IPS-15b (cell line): ENCODE measurements at regions not wholly inside any gene's neighbourhood (a gene's known extent, or its start where the extent isn't known, plus 50 kb on each side); places are given as distances from the start of the nearest gene placed in this dataset.

ENCODE experiments used
- H3K27me3 ChIP-seq: one replicate; pipeline ENCODE4 v1.6.1; 2013; ENCODE audit warnings: low read length; ENCODE audit not compliant: control insufficient read depth, insufficient read depth
- H3K36me3 ChIP-seq: one replicate; pipeline ENCODE4 v1.6.1; 2013; ENCODE audit warnings: low read length; ENCODE audit not compliant: control insufficient read depth, insufficient read depth
- H3K4me1 ChIP-seq: one replicate; pipeline ENCODE4 v1.6.1; 2013; ENCODE audit warnings: mild to moderate bottlenecking, low read length; ENCODE audit not compliant: control insufficient read depth, insufficient read depth
- H3K4me3 ChIP-seq: one replicate; pipeline ENCODE4 v1.5.1; 2013; ENCODE audit warnings: low read depth, low read length
- H3K9ac ChIP-seq: one replicate; pipeline ENCODE4 v1.6.1; 2013; ENCODE audit warnings: low read depth, mild to moderate bottlenecking, low read length
- H3K9me3 ChIP-seq: one replicate; pipeline ENCODE4 v1.6.1; 2013; ENCODE audit warnings: mild to moderate bottlenecking, low read length; ENCODE audit not compliant: control insufficient read depth, insufficient read depth

DNA sequence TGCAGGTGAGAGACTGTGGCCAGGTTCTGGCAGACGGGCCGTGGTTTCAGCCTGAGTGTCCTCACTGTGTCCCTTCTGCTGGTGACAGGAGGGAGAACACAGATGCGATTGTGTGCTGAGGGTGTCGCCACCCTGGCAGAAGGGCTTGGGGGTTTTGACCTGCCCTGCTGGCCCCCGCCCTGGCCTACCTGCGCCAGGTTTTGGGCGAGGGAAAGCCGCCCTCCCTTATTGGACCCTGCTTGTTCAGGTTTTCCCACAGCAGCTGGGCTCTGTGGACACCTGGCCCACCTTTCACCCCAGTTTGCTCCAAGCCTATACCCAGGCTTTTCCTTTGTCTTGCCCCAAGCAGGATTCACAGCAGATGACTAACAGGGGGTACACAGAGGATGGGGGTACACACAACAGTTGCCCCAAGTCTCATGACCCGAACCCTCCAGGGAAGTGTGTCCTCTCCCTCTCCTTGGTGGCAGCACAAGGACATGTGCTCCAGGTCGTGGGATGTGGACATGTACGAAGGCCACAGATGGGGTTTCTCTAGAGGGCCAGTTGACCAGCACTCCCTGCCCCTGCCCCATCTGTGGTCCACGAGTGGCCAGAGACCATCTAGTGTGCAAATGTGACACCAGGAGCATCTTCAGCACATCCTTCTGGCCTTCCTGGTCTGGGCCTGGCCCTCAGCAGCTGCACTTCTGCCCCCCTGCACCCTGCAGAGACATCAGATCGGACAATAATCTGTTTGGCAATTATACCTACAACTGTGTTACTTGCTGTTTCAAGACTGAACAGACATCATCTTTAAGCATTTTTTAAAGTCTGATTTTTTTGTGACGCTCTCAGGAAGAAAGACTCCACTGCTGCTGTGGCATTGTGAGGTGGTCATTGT, 265.8 kb upstream of the IRX4 start:
- no peaks in the 10 kb centered on the region for H3K4me1 ChIP-seq
- H3K27me3 ChIP-seq, result no peaks in the 10 kb centered on the region
- H3K9me3 ChIP-seq, result peaks cover 5% of the 10 kb centered on the region
- H3K9ac ChIP-seq, result no peak overlapping the region
- H3K4me3 ChIP-seq, result no peak overlapping the region
- no peaks in the 10 kb centered on the region for H3K36me3 ChIP-seq

- Histone ChIP-seq H3K4me3 (no peak overlapping the region), H3K9ac (no peak overlapping the region), H3K36me3 (no peaks in the 10 kb centered on the region), H3K4me1 (no peaks in the 10 kb centered on the region), H3K27me3 (no peaks in the 10 kb centered on the region), H3K9me3 (peaks cover 5% of the 10 kb centered on the region)
Measured at GRCh38 chr5:2147504-2148311, 265.0 kb upstream of the IRX4 start.

DNA sequence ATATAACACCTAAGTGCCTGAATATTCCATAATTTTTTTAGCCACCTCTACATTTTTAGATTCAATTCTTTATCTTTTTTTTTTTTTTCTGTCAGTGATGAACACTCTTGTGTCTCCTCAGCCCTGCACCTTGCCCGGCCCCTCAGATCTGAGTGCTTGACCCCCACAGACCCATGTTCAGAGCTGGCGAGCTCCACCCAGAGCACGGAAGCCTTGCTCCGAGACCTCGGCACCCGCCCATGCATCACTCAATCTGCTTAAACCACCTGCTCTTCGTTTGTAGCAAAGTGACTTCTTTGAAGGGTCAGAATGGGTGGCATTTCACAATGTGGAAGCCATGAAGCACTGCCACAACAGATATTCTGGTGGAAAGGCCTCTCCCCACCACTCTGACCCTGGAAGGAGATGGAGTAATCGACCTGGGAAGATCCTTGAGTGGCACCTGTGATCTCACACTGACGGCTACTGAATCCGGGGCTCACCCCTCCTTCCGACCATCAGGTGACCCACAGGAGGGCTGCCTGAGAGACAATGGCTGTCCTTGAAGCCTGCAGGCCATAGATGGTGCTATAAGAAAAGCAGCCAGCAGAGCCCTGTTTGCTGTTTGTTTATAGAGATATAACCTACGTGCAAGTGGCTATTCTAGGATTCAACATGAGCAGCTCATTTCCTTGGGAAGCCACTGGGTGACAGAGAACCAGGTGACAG, 261.1 kb upstream of the IRX4 start:
- Histone ChIP-seq H3K36me3 (no peaks in the 10 kb centered on the region), H3K9me3 (peaks cover 5% of the 10 kb centered on the region), H3K27me3 (no peaks in the 10 kb centered on the region), H3K4me3 (no peak overlapping the region), H3K4me1 (no peaks in the 10 kb centered on the region), H3K9ac (no peak overlapping the region)

DNA sequence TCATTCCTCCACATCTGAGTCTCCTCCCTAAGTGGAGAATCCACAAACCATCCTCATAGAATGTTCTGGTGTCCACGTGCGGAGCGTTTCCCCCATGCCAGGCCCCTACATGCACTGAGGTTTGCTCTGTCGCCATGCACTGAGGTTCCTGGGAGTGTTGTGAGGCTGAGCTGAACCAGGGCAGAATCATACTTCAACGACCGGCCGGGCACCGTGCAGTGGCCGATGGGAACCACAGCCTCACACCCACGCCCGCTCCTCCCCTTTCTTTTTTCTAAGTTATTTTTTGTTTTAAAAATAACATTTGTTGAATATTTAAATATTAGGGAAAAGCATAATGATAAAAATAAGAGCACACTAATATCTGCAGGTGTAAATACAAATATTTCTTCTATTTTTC, 260.4 kb upstream of the IRX4 start:
- Histone ChIP-seq H3K36me3 (no peaks in the 10 kb centered on the region), H3K4me1 (no peaks in the 10 kb centered on the region), H3K27me3 (no peaks in the 10 kb centered on the region), H3K9ac (no peak overlapping the region), H3K9me3 (peaks cover 5% of the 10 kb centered on the region), H3K4me3 (no peak overlapping the region)

DNA sequence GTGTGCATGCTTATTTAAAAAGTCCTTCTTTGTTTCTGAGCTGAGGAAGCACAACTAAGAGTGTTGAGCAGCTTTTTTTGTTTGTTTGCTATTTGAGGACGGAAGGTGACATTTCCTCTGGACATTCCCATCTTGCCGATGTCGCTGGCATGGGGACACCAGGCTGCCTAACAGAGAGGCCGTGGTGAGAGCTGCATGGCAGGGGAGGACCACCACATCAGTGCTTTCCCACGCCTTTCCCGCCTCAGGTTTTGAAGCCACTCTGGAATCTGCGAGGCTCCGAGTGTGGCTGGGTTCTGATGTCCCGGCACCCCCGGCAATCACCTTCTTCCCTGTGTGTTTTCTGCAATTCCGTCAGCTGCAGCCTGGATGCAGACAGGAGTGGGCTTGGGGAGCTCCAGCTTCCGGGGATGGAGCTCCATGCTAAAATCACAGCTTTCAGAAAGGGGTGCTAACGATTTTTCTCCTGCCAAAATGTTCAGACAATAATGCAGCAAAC, 259.8 kb upstream of the IRX4 start:
- Histone ChIP-seq H3K36me3 (no peaks in the 10 kb centered on the region), H3K27me3 (no peaks in the 10 kb centered on the region)

DNA sequence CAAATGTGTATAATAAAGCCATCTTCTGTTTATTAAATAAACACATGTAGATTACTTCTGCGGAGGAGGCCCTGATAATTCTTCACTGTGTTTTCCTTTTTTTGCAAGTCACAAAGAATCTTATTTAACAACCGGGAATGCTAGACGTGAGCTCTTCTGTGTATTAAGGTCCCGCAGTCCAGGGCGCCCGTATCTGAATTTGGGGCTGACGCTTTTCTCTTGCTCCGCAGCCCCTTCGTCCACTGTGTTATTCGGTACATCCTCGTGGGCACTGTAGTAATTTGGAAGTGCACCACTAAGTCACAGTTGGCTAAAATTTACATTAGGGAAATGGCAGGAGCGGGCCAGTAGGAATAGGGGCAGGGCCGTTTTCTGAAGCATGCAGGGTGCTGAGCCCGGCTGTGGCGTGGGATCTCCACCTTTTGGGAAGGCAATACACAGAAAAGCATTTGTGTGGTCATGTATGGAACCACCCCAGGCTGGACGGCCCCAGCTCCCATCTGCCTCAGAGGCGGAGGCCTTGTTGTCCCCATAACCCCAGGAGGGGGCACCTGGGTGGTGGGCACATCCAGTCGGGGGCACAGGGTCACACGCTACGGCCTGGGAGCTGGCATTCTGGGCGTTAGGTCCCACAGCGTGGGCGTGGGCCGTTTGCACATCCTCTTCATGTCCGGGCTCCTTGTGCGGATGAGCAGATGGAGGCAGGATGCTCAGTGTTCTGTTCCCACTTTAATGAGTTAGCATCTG, 258.7 kb upstream of the IRX4 start:
- H3K9ac ChIP-seq, result no peak overlapping the region
- no peak overlapping the region for H3K4me3 ChIP-seq
- H3K36me3 ChIP-seq, result no peaks in the 10 kb centered on the region
- no peaks in the 10 kb centered on the region for H3K27me3 ChIP-seq
- H3K4me1 ChIP-seq, result no peaks in the 10 kb centered on the region
- H3K9me3 ChIP-seq, result peaks cover 5% of the 10 kb centered on the region

More for the DNA sequence above, 259.8 kb upstream of the IRX4 start:
- Histone ChIP-seq H3K9ac (no peak overlapping the region), H3K4me1 (no peaks in the 10 kb centered on the region), H3K9me3 (peaks cover 5% of the 10 kb centered on the region), H3K4me3 (no peak overlapping the region)

GRCh38 chr5:2140501-2141175, 257.9 kb upstream of the IRX4 start:
- Histone ChIP-seq H3K4me3 (no peak overlapping the region), H3K27me3 (no peaks in the 10 kb centered on the region), H3K9ac (no peak overlapping the region), H3K9me3 (peaks cover 5% of the 10 kb centered on the region), H3K36me3 (no peaks in the 10 kb centered on the region), H3K4me1 (no peaks in the 10 kb centered on the region)

DNA sequence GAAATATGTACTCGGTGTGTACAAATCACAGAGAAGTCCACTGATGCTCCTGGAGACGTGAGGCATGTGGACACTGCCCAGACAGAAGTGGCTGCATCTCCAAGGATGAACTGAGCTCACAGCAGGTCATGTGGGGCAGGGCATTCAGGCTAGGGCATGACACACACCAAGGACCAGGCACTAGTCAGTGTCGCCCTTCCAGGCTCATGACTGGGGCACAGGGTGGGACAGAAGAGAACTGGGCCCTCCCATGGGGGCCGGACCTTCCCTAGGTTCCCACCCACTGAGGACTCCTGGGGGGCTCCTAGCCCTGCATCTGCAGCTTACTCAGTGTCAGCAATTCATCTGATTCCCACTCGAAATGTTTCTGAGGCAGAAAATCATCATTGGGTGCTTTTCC, 256.8 kb upstream of the IRX4 start:
- Histone ChIP-seq H3K9me3 (no peaks in the 10 kb centered on the region), H3K4me1 (no peaks in the 10 kb centered on the region), H3K9ac (no peak overlapping the region), H3K36me3 (no peaks in the 10 kb centered on the region), H3K27me3 (no peaks in the 10 kb centered on the region), H3K4me3 (no peak overlapping the region)

DNA sequence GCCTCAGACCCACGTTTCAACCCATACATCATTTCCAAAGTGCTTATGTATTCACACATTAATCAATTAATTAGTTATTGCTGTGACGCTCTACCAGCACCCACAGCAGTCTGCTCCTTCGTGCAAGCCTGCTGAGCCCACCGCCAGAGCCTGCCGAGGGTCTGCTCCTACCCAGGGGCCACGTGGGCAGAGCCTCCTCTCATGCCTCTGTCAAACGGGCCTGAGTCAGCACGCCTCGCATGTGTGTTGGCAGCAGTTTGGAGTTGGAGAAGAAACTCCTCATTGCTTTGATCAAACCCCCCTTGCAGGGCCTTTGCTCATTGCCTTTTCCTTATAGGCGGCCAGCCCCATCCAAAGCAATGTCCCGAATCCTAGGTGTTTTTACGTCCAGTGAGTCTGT, 256.2 kb upstream of the IRX4 start:
- Histone ChIP-seq H3K36me3 (no peaks in the 10 kb centered on the region), H3K27me3 (no peaks in the 10 kb centered on the region), H3K9me3 (no peaks in the 10 kb centered on the region), H3K4me1 (no peaks in the 10 kb centered on the region), H3K4me3 (no peak overlapping the region), H3K9ac (no peak overlapping the region)

DNA sequence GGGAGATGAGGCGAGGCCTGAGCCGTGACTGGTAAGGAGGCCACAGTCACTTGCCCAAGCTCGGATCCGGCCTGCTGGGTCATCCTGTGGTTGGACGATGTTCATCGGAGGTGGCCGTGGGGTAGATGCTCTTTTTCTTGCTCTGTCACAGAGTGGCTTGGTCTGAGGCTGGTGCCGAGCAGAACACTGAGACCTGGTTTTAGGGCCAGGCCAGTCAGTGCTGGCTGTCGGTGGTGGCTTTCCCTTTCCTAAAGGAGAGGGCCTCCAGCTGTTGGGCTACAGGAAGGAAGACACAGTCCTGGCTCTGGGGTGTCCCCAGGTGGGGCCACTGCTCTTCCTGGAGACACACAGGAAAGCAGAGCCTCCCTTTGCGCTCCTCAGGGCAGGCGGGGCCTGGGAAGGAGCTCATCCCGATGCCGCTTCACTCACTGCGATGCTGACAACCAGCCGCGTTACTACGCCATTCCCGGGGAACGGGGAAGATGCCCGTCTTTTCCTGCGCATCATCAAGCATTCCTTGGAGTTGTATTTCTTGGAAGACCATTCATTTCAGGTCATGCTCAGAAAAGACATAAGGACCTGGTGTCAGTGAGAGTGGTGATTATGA, 254.8 kb upstream of the IRX4 start:
- Histone ChIP-seq H3K36me3 (no peaks in the 10 kb centered on the region), H3K4me1 (no peaks in the 10 kb centered on the region), H3K27me3 (no peaks in the 10 kb centered on the region), H3K4me3 (no peak overlapping the region), H3K9me3 (no peaks in the 10 kb centered on the region), H3K9ac (no peak overlapping the region)
